BJ (cell line): ENCODE measurements at regions not wholly inside any gene's neighbourhood (a gene's known extent, or its start where the extent isn't known, plus 50 kb on each side); places are given as distances from the start of the nearest gene placed in this dataset.

Experiments used
- CTCF ChIA-PET: fragments of 350-600 bp; formaldehyde crosslinking; extraction: SDS; loops from one replicate; lab custom pipeline; 2021; ENCODE audit warnings: antibody characterized with exemption, inconsistent platforms; lab: Yijun Ruan, JAX
- POLR2A ChIA-PET: fragments of 300-600 bp; sonication (Branson Sonifier 250); formaldehyde crosslinking; extraction: SDS; loops from one replicate; lab custom pipeline; 2021; ENCODE audit warnings: antibody characterized with exemption; lab: Charles Lee
- DNase-seq: peaks from one replicate; pipeline ENCODE4 v3.0.0-alpha.2; 2011; ENCODE audit warnings: low read depth
- H3K27me3 ChIP-seq: 2 replicates; pipeline ENCODE4 v1.6.0; 2011; ENCODE audit warnings: low read length; ENCODE audit not compliant: control insufficient read depth, insufficient read depth
- H3K36me3 ChIP-seq: 2 replicates; pipeline ENCODE4 v1.5.1; 2011; ENCODE audit warnings: low read length; ENCODE audit not compliant: control insufficient read depth, insufficient read depth
- H3K4me3 ChIP-seq: 2 replicates; pipeline ENCODE4 v1.5.1; 2011; ENCODE audit warnings: low read depth, mild to moderate bottlenecking, control low read depth, low read length
- CTCF ChIP-seq: IDR thresholded peaks from 2 replicates; pipeline ENCODE4 v1.5.1; 2011; ENCODE audit warnings: low read depth, mild to moderate bottlenecking, control low read depth, inconsistent platforms, low read length, moderate library complexity; ENCODE audit not compliant: insufficient read depth

GRCh38 chr9:75539523-75539922 lies 350.9 kb upstream of the PCSK5 start:
- DNase-seq, result no peak
- no peak for TF ChIP-seq CTCF
- CTCF ChIA-PET, result interaction anchor here (0.6 kb wide), 1 partner anchor 226 kb away, joined by 3 read pairs; no protein-coding TSS in a partner anchor
- POLR2A ChIA-PET, result no interaction called here
- no peaks in the 10 kb centered on the region for H3K27me3 ChIP-seq
- no peaks in the 10 kb centered on the region for H3K36me3 ChIP-seq
- H3K4me3 ChIP-seq, result no peak overlapping the region

- ChIA-PET CTCF (no interaction called here), POLR2A (no interaction called here)
- H3K36me3 ChIP-seq, result no peaks in the 10 kb centered on the region
Observed at GRCh38 chr9:75540185-75540584, 350.3 kb upstream of the PCSK5 start.

GRCh38 chr9:75541734-75542133 lies 348.7 kb upstream of the PCSK5 start:
- H3K27me3 ChIP-seq, result no peaks in the 10 kb centered on the region
- no peak for TF ChIP-seq CTCF
- ChIA-PET CTCF (no interaction called here), POLR2A (no interaction called here)
- no peak overlapping the region for H3K4me3 ChIP-seq
- no peaks in the 10 kb centered on the region for H3K36me3 ChIP-seq
- no peak for DNase-seq

More at GRCh38 chr9:75540185-75540584, 350.3 kb upstream of the PCSK5 start:
- no peak for TF ChIP-seq CTCF
- Histone ChIP-seq H3K4me3 (no peak overlapping the region), H3K27me3 (no peaks in the 10 kb centered on the region)
- DNase-seq, result no peak

- TF ChIP-seq CTCF, result no peak
- H3K36me3 ChIP-seq, result no peaks in the 10 kb centered on the region
- ChIA-PET CTCF (no interaction called here), POLR2A (no interaction called here)
- no peaks in the 10 kb centered on the region for H3K27me3 ChIP-seq
- DNase-seq, result no peak
- H3K4me3 ChIP-seq, result no peak overlapping the region
Observed at GRCh38 chr9:75544815-75545214, 345.7 kb upstream of the PCSK5 start.

GRCh38 chr9:75545287-75545686 lies 345.2 kb upstream of the PCSK5 start:
- no peak for DNase-seq
- Histone ChIP-seq H3K4me3 (no peak overlapping the region), H3K27me3 (no peaks in the 10 kb centered on the region), H3K36me3 (no peaks in the 10 kb centered on the region)
- ChIA-PET CTCF (no interaction called here), POLR2A (no interaction called here)
- TF ChIP-seq CTCF, result no peak
